ENCODE measurements at regions not wholly inside any gene's neighbourhood (a gene's known extent, or its start where the extent isn't known, plus 50 kb on each side); places are given as distances from the start of the nearest gene placed in this dataset.

DNA sequence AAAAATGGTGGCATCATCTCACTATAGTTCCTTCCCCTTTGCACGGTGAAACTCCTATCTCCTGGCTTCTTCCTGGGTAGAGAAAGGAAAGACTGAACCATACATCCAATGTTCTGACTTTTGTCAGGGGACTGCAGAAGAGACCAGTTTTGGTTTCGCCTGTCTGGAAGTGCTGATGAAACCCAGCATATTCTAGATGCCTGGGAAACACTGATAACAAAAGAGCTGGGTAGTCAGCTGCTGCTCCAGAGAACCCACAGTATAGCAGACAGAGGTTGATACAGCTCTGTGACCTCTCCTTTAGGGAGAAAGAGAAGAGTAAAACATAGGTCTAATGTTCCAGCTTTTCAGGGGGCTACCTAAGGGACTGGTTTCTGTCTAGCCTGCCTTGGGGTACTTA, 695.3 kb downstream of the DIAPH3 start (continued):
- TF ChIP-seq, protein P1, sequence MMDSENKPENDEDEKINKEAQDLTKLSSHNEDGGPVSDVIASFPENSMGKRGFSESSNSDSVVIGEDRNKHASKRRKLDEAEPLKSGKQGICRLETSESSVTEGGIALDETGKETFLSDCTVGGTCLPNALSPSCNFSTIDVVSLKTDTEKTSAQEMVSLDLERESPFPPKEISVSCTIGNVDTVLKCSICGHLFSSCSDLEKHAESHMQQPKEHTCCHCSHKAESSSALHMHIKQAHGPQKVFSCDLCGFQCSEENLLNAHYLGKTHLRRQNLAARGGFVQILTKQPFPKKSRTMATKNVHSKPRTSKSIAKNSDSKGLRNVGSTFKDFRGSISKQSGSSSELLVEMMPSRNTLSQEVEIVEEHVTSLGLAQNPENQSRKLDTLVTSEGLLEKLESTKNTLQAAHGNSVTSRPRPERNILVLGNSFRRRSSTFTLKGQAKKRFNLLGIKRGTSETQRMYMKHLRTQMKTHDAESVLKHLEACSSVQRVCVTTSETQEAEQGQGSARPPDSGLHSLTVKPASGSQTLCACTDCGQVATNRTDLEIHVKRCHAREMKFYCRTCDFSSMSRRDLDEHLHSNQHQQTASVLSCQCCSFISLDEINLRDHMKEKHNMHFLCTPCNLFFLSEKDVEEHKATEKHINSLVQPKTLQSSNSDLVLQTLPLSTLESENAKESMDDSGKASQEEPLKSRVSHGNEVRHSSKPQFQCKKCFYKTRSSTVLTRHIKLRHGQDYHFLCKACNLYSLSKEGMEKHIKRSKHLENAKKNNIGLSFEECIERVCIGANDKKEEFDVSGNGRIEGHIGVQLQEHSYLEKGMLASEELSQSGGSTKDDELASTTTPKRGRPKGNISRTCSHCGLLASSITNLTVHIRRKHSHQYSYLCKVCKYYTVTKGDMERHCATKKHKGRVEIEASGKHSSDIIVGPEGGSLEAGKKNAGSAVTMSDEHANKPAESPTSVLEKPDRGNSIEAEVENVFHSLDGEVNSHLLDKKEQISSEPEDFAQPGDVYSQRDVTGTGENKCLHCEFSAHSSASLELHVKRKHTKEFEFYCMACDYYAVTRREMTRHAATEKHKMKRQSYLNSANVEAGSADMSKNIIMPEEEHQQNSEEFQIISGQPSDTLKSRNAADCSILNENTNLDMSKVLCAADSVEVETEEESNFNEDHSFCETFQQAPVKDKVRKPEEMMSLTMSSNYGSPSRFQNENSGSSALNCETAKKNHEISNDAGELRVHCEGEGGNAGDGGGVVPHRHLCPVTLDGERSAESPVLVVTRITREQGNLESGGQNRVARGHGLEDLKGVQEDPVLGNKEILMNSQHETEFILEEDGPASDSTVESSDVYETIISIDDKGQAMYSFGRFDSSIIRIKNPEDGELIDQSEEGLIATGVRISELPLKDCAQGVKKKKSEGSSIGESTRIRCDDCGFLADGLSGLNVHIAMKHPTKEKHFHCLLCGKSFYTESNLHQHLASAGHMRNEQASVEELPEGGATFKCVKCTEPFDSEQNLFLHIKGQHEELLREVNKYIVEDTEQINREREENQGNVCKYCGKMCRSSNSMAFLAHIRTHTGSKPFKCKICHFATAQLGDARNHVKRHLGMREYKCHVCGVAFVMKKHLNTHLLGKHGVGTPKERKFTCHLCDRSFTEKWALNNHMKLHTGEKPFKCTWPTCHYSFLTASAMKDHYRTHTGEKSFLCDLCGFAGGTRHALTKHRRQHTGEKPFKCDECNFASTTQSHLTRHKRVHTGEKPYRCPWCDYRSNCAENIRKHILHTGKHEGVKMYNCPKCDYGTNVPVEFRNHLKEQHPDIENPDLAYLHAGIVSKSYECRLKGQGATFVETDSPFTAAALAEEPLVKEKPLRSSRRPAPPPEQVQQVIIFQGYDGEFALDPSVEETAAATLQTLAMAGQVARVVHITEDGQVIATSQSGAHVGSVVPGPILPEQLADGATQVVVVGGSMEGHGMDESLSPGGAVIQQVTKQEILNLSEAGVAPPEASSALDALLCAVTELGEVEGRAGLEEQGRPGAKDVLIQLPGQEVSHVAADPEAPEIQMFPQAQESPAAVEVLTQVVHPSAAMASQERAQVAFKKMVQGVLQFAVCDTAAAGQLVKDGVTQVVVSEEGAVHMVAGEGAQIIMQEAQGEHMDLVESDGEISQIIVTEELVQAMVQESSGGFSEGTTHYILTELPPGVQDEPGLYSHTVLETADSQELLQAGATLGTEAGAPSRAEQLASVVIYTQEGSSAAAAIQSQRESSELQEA (CRISPR knock-in tag; IDR thresholded peaks at IDR 0.05; ENCODE audit: not compliant biosample characterization), result no peak
- TF ChIP-seq SOX5 (CRISPR knock-in tag; IDR thresholded peaks at IDR 0.05; ENCODE audit: borderline replicate concordance), result no peak

DNA sequence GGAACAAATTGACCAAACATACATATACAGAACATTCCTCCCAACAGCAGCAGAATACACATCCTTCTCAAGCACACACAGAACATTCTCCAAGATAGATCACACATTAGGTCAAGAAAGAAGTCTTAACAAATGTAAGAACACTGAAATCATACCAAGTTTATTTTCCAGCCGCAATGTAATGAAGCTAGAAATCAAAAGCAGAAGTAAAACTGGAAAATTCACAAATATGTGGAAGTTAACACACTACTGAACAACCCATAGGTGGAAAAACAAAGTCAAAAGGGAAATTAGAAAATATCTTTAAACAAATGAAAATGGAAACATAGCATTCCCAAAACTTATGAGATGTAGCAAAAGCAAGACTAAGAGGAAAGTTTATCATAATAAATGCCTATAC, 692.6 kb downstream of the DIAPH3 start:
- in situ Hi-C loops (cut with HindIII; ENCODE audit: extremely low pct_ligation_motif_present, low pct_unique_long_range_greater_than_20kb), result no loop called here
- no peak overlapping the region for H3K27ac ChIP-seq (ENCODE audit: extremely low read length, insufficient read depth, low read length)
- TF ChIP-seq, protein P2, sequence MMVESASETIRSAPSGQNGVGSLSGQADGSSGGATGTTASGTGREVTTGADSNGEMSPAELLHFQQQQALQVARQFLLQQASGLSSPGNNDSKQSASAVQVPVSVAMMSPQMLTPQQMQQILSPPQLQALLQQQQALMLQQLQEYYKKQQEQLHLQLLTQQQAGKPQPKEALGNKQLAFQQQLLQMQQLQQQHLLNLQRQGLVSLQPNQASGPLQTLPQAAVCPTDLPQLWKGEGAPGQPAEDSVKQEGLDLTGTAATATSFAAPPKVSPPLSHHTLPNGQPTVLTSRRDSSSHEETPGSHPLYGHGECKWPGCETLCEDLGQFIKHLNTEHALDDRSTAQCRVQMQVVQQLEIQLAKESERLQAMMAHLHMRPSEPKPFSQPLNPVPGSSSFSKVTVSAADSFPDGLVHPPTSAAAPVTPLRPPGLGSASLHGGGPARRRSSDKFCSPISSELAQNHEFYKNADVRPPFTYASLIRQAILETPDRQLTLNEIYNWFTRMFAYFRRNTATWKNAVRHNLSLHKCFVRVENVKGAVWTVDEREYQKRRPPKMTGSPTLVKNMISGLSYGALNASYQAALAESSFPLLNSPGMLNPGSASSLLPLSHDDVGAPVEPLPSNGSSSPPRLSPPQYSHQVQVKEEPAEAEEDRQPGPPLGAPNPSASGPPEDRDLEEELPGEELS (CRISPR knock-in tag; IDR thresholded peaks at IDR 0.05), result no peak
- TF ChIP-seq RORA (CRISPR knock-in tag; IDR thresholded peaks at IDR 0.05) (no peak), FOSL1 (CRISPR knock-in tag; IDR thresholded peaks at IDR 0.05; ENCODE audit: borderline replicate concordance) (no peak), TP53 (CRISPR knock-in tag; conservative IDR thresholded peaks at IDR 0.05) (no peak), ESRRA (CRISPR knock-in tag; IDR thresholded peaks at IDR 0.05; ENCODE audit: low read depth) (no peak), RXRA (CRISPR knock-in tag; IDR thresholded peaks at IDR 0.05) (no peak), MXD4 (CRISPR knock-in tag; IDR thresholded peaks at IDR 0.05) (no peak), FOXJ3 (CRISPR knock-in tag; IDR thresholded peaks at IDR 0.05; ENCODE audit: borderline replicate concordance) (no peak), NR2C2 (CRISPR knock-in tag; IDR thresholded peaks at IDR 0.05; ENCODE audit: borderline replicate concordance) (no peak), ELF4 (CRISPR knock-in tag; IDR thresholded peaks at IDR 0.05; ENCODE audit: borderline replicate concordance) (no peak), MED8 (CRISPR knock-in tag; IDR thresholded peaks at IDR 0.05; ENCODE audit: insufficient replicate concordance) (no peak), ZBTB8A (CRISPR knock-in tag; IDR thresholded peaks at IDR 0.05; ENCODE audit: borderline replicate concordance, low read depth) (no peak)

More for the DNA sequence above, 692.6 kb downstream of the DIAPH3 start:
- Histone ChIP-seq H3K4me1 (ENCODE audit: insufficient read depth, low read length) (no peaks in the 10 kb centered on the region), H2AFZ (ENCODE audit: low read length) (no peak overlapping the region), H3K4me2 (ENCODE audit: low read depth, low read length) (no peak overlapping the region), H3K4me3 (replicated peaks in 1 of 3; ENCODE audit: insufficient read depth in 1 of 3, low read depth in 2 of 3, low read length in 3 of 3) (no peak overlapping the region), H3K79me2 (ENCODE audit: insufficient read depth, low read length) (no peaks in the 10 kb centered on the region), H3K9ac (ENCODE audit: insufficient read depth, low read depth, low read length) (no peak overlapping the region), H3K36me3 (replicated peaks in 1 of 2; ENCODE audit: control insufficient read depth in 1 of 2, insufficient read depth in 2 of 2, low read length in 2 of 2) (no peaks in the 10 kb centered on the region), H4K20me1 (ENCODE audit: insufficient read depth, low read length) (no peaks in the 10 kb centered on the region), H3K9me3 (ENCODE audit: low read length) (no peaks in the 10 kb centered on the region), H3K27me3 (ENCODE audit: control insufficient read depth in 1 of 2, insufficient read depth in 2 of 2, low read length in 2 of 2) (no peaks in the 10 kb centered on the region)
- ChIA-PET POLR2A (no interaction called here), CTCF (ENCODE audit: low intra/inter-chr PET ratio, low total read pairs) (no interaction called here)
- intact Hi-C loops (cut with micrococcal nuclease; ENCODE audit: unreplicated experiment), result no loop called here
- 0% methylated on average over 1 of the region's 1 CpG for WGBS (ENCODE audit: low lambda C conversion rate)
- BruUV-seq (replicated peaks), result no TSS peak
- ATAC-seq (no peak), FAIRE-seq (no peak), DNase-seq (ENCODE audit: low spot score) (no peak)

Data from HepG2 (cell line).